K562 (cell line): ENCODE measurements at regions not wholly inside any gene's neighbourhood (a gene's known extent, or its start where the extent isn't known, plus 50 kb on each side); places are given as distances from the start of the nearest gene placed in this dataset.

Source experiments
- ATAC-seq: fragments of 200-7000 bp; cut with Tn5 transposase; 3 replicates; pipeline ENCODE4 v1.9.1; 2020; ENCODE audit warnings: moderate library complexity
- BruUV-seq: library from RNA; stranded (reverse); fragments of 400-500 nt; replicated peaks from 2 replicates; lab custom pipeline; 2021; lab: Mats Ljungman, UMichigan
- CTCF ChIA-PET: fragments of 300-600 bp; formaldehyde crosslinking; extraction: SDS; loops from one replicate; lab custom pipeline; 2021; ENCODE audit warnings: low intra/inter-chr PET ratio; lab: Yijun Ruan, JAX
- POLR2A ChIA-PET: fragments of 300-600, 350-650 bp; sonication (Branson Sonifier 250); formaldehyde crosslinking; extraction: SDS; loops from one replicate; lab custom pipeline; 2021; ENCODE audit warnings: antibody characterized with exemption, inconsistent platforms; lab: Yijun Ruan, JAX
- DNase-seq, 4 experiments: peaks; one replicate each; pipeline versions ENCODE4 v3.0.0 to v3.0.0-alpha.2; 2011 to 2018; ENCODE audit warnings: low spot score in 3 of 4, mixed read lengths in 3 of 4; ENCODE audit errors: extremely low read depth in 1 of 4
- FAIRE-seq: peaks from 2 replicates; lab custom pipeline; 2011; peaks lifted over from hg19 to GRCh38; lab: Jason Lieb, UNC
- H2AFZ ChIP-seq: 2 replicates; pipeline ENCODE4 v1.6.0; 2011; ENCODE audit warnings: low read depth, low read length, control low read depth, inconsistent platforms
- H3K27ac ChIP-seq: fragments of 200-600 bp; 3 replicates; pipeline ENCODE4 v1.8.0; 2011; ENCODE audit warnings: low read depth, mild to moderate bottlenecking, control low read depth, inconsistent platforms, low read length, moderate library complexity, mixed read lengths; ENCODE audit errors: extremely low read depth
- H3K27me3 ChIP-seq, 2 experiments: fragments of 300-600 bp in 1 of 2; 2 replicates in 1 of 2; 3 replicates in 1 of 2; pipeline versions ENCODE4 v1.6.0 to v1.8.0; 2011; ENCODE audit warnings: inconsistent platforms in 2 of 2, low read length in 2 of 2, mild to moderate bottlenecking in 1 of 2, mixed read lengths in 1 of 2, moderate library complexity in 1 of 2; ENCODE audit not compliant: control insufficient read depth in 2 of 2, insufficient read depth in 2 of 2
- H3K36me3 ChIP-seq: fragments of 300-600 bp; 3 replicates; pipeline ENCODE4 v1.8.0; 2011; ENCODE audit warnings: mild to moderate bottlenecking, low read length, inconsistent platforms; ENCODE audit not compliant: control insufficient read depth, insufficient read depth
- H3K4me1 ChIP-seq, 2 experiments: fragments of 200-600 bp in 1 of 2; replicated peaks in 1 of 2; 2 replicates in 1 of 2; 3 replicates in 1 of 2; pipeline versions ENCODE4 v1.5.1 to v1.8.0; 2011; ENCODE audit warnings: inconsistent platforms in 2 of 2, low read length in 2 of 2, mild to moderate bottlenecking in 1 of 2, mixed read lengths in 1 of 2, moderate library complexity in 1 of 2; ENCODE audit not compliant: control insufficient read depth in 2 of 2, insufficient read depth in 2 of 2
- H3K4me2 ChIP-seq: 2 replicates; pipeline ENCODE4 v1.6.1; 2011; ENCODE audit warnings: low read length, control low read depth, inconsistent platforms, mixed read lengths; ENCODE audit not compliant: insufficient read depth
- H3K4me3 ChIP-seq: fragments of 200-600 bp; sonication (generic), shearing (Covaris generic); 2 replicates; pipeline ENCODE4 v1.5.1; 2016; ENCODE audit warnings: control low read depth, inconsistent platforms
- H3K79me2 ChIP-seq: fragments of 200-600 bp; 3 replicates; pipeline ENCODE4 v1.8.0; 2011; ENCODE audit warnings: low read length, inconsistent platforms; ENCODE audit not compliant: control insufficient read depth, insufficient read depth
- H3K9ac ChIP-seq, 2 experiments: 2 replicates each; pipeline versions ENCODE4 v1.6.0 to v1.6.1; 2011; ENCODE audit warnings: low read depth in 2 of 2, low read length in 2 of 2, control low read depth in 1 of 2, inconsistent platforms in 1 of 2, mild to moderate bottlenecking in 1 of 2, mixed read lengths in 1 of 2; ENCODE audit not compliant: insufficient read depth in 1 of 2
- H3K9me1 ChIP-seq: one replicate; pipeline ENCODE4 v1.6.0; 2011; ENCODE audit warnings: inconsistent platforms, mild to moderate bottlenecking, low read length, moderate library complexity; ENCODE audit not compliant: control insufficient read depth, insufficient read depth
- H3K9me3 ChIP-seq: replicated peaks from 2 replicates; pipeline ENCODE4 v1.5.1; 2011; ENCODE audit warnings: low read depth, low read length, inconsistent platforms; ENCODE audit not compliant: control insufficient read depth, insufficient read depth
- H4K20me1 ChIP-seq: replicated peaks from 2 replicates; pipeline ENCODE4 v1.6.1; 2011; ENCODE audit warnings: low read length, inconsistent platforms, mixed read lengths; ENCODE audit not compliant: control insufficient read depth, insufficient read depth
- BACH1 ChIP-seq: fragments of 200-800 bp; sonication (Bioruptor generic); IDR thresholded peaks from 2 replicates; pipeline ENCODE4 v1.6.1; 2016; ENCODE audit warnings: missing genetic modification characterization, missing compliant biosample characterization
- CHD4 ChIP-seq: fragments of 200-600 bp; sonication (generic); IDR thresholded peaks from 3 replicates; pipeline ENCODE4 v1.6.1; 2012; ENCODE audit warnings: low read depth, mild to moderate bottlenecking, mixed read lengths, low read length, inconsistent platforms; ENCODE audit not compliant: insufficient read depth, insufficient replicate concordance, poor library complexity, severe bottlenecking
- GTF2E2 ChIP-seq: fragments of 200-800 bp; sonication (Bioruptor generic); IDR thresholded peaks from 2 replicates; pipeline ENCODE4 v1.6.1; 2016; ENCODE audit warnings: missing genetic modification characterization, missing compliant biosample characterization
- JUN ChIP-seq, 2 experiments: sonication (generic) in 1 of 2; formaldehyde crosslinking in 1 of 2; IDR thresholded peaks; 2 replicates each; pipeline versions ENCODE4 v1.6.1 to v1.8.0; 2012 to 2022; ENCODE audit warnings: borderline replicate concordance in 2 of 2, mild to moderate bottlenecking in 2 of 2, improper control_type of control experiment in 1 of 2, low read depth in 1 of 2, low read length in 1 of 2, missing genetic modification reagents in 1 of 2
- KDM1A ChIP-seq, 2 experiments: fragments of 450-650 bp; IDR thresholded peaks; 2 replicates each; pipeline ENCODE4 v1.6.1; 2016; ENCODE audit warnings: mild to moderate bottlenecking in 2 of 2
- L3MBTL2 ChIP-seq: fragments of 450-650 bp; IDR thresholded peaks from 2 replicates; pipeline ENCODE4 v1.6.1; 2016; ENCODE audit warnings: mild to moderate bottlenecking, moderate library complexity
- LCOR ChIP-seq: sonication (generic); formaldehyde crosslinking; IDR thresholded peaks from 2 replicates; pipeline ENCODE4 v1.8.0; 2022; ENCODE audit warnings: mild to moderate bottlenecking, missing genetic modification reagents
- MED1 ChIP-seq: sonication (generic); formaldehyde crosslinking; IDR thresholded peaks from 2 replicates; pipeline ENCODE4 v1.8.1; 2023; ENCODE audit warnings: missing genetic modification reagents, borderline replicate concordance
- MTF1 ChIP-seq: fragments of 250-450 bp; sonication (Bioruptor Pico); IDR thresholded peaks from 2 replicates; pipeline ENCODE4 v1.9.0; 2021; ENCODE audit warnings: moderate library complexity, mild to moderate bottlenecking, inconsistent platforms, borderline replicate concordance
- NUFIP1 ChIP-seq: fragments of 450-650 bp; IDR thresholded peaks from 2 replicates; pipeline ENCODE4 v1.6.1; 2018; ENCODE audit not compliant: partially characterized antibody
- OTX1 ChIP-seq: fragments of 450-650 bp; formaldehyde crosslinking; IDR thresholded peaks from 2 replicates; pipeline ENCODE4 v1.4.0; 2022; ENCODE audit warnings: mild to moderate bottlenecking
- POLR2G ChIP-seq: fragments of 200-400 bp; formaldehyde crosslinking; IDR thresholded peaks from 2 replicates; pipeline ENCODE4 v1.6.1; 2017; ENCODE audit warnings: low read depth, mild to moderate bottlenecking, antibody characterized with exemption, low read length, moderate library complexity
- RCOR1 ChIP-seq, 2 experiments: IDR thresholded peaks; 2 replicates each; pipeline ENCODE4 v1.6.1; 2012; ENCODE audit warnings: low read depth in 2 of 2, low read length in 2 of 2, borderline replicate concordance in 1 of 2, improper control_type of control experiment in 1 of 2
- RFX7 ChIP-seq: fragments of 250-450 bp; sonication (Bioruptor Pico); IDR thresholded peaks from 2 replicates; pipeline ENCODE4 v1.5.1; 2021; ENCODE audit warnings: mild to moderate bottlenecking
- TFAP4 ChIP-seq: sonication (generic); formaldehyde crosslinking; IDR thresholded peaks from 2 replicates; pipeline ENCODE4 v1.8.0; 2022; ENCODE audit warnings: missing genetic modification reagents, mild to moderate bottlenecking, moderate library complexity, borderline replicate concordance
- ZBTB1 ChIP-seq: sonication (generic); formaldehyde crosslinking; IDR thresholded peaks from 2 replicates; pipeline ENCODE4 v1.8.1; 2023; ENCODE audit warnings: missing genetic modification reagents, low read depth, mild to moderate bottlenecking, borderline replicate concordance
- ZFP91 ChIP-seq: sonication (generic); formaldehyde crosslinking; IDR thresholded peaks from 2 replicates; pipeline ENCODE4 v1.8.0; 2022; ENCODE audit warnings: mild to moderate bottlenecking, missing genetic modification reagents
- ZNF143 ChIP-seq: sonication (generic); formaldehyde crosslinking; IDR thresholded peaks from 2 replicates; pipeline ENCODE4 v1.9.0; 2022; ENCODE audit warnings: mild to moderate bottlenecking, missing genetic modification reagents
- ZNF224 ChIP-seq: sonication (generic); formaldehyde crosslinking; IDR thresholded peaks from 2 replicates; pipeline ENCODE4 v1.8.0; 2022; ENCODE audit warnings: mild to moderate bottlenecking, missing genetic modification reagents
- ZNF778 ChIP-seq: fragments of 450-650 bp; formaldehyde crosslinking; IDR thresholded peaks from 2 replicates; pipeline ENCODE4 v1.4.0; 2020; ENCODE audit warnings: mild to moderate bottlenecking, moderate library complexity
- ZNF780A ChIP-seq: fragments of 250-450 bp; sonication (Bioruptor Pico); IDR thresholded peaks from 2 replicates; pipeline ENCODE4 v1.5.0; 2021; ENCODE audit warnings: mild to moderate bottlenecking
- WGBS: fragments of 100-300 bp; shearing (Covaris generic); methylation state at CpG from one replicate; pipeline ENCODE4 v1.1.6; 2016; ENCODE audit warnings: low coverage, mixed read lengths; ENCODE audit not compliant: insufficient coverage; ENCODE audit errors: missing lambda C conversion rate; 5-methylcytosine and 5-hydroxymethylcytosine counted together
- in situ Hi-C: fragments of 300-500 bp; cut with MboI; formaldehyde crosslinking; loops from 4 replicates; pipeline ENCODE4 v1.15.0; 2018; ENCODE audit warnings: inconsistent platforms, mixed read lengths
- intact Hi-C: fragments of 100-400 bp; cut with micrococcal nuclease; formaldehyde crosslinking; loops from 2 replicates; pipeline ENCODE4 v1.14.2; 2022

GRCh38 chr3:194808640-194809097, 123.0 kb downstream of the FAM43A start (continued):
- TF ChIP-seq ZFP91 (CRISPR knock-in tag) (no peak), ZBTB1 (CRISPR knock-in tag) (no peak), NUFIP1 (no peak), LCOR (CRISPR knock-in tag) (no peak)
- TF ChIP-seq, all 486 proteins: peak for 0

- no peaks in the 10 kb centered on the region for H4K20me1 ChIP-seq
- ChIA-PET POLR2A (no interaction called here), CTCF (no interaction called here)
- no peak overlapping the region for H3K4me3 ChIP-seq
- no TSS peak for BruUV-seq
- no peaks in the 10 kb centered on the region for H3K9me1 ChIP-seq
- no peak overlapping the region for H3K4me2 ChIP-seq
- no peaks in the 10 kb centered on the region for H3K9me3 ChIP-seq
- no peak overlapping the region for H3K9ac ChIP-seq
- no peak for ATAC-seq
- no peak for TF ChIP-seq MED1
- TF ChIP-seq MTF1 (CRISPR knock-in tag), result no peak
- no peak for TF ChIP-seq OTX1 (CRISPR knock-in tag)
- TF ChIP-seq KDM1A (IDR thresholded peaks at IDR 0.05), result no peak
- no peak for TF ChIP-seq POLR2G
- no peak for TF ChIP-seq ZNF224 (CRISPR knock-in tag)
- no peak for TF ChIP-seq ZNF778 (CRISPR knock-in tag)
- TF ChIP-seq BACH1 (tag), result no peak
- TF ChIP-seq CHD4, result no peak
- TF ChIP-seq L3MBTL2, result no peak
- no peak for TF ChIP-seq RCOR1 (IDR thresholded peaks at IDR 0.05; ENCODE audit: borderline replicate concordance in 1 of 2, low read depth in 2 of 2, low read length in 2 of 2)
- TF ChIP-seq JUN (IDR thresholded peaks at IDR 0.05; ENCODE audit: borderline replicate concordance, low read depth, low read length), result no peak
- no peak for TF ChIP-seq JUN (CRISPR knock-in tag; IDR thresholded peaks at IDR 0.05; ENCODE audit: borderline replicate concordance)
- no peak for TF ChIP-seq RFX7 (CRISPR knock-in tag)
- no peak for TF ChIP-seq ZNF780A (CRISPR knock-in tag)
- no peak for TF ChIP-seq GTF2E2
- no peak for TF ChIP-seq ZNF143 (CRISPR knock-in tag)
- TF ChIP-seq TFAP4 (CRISPR knock-in tag), result no peak
- no peak for DNase-seq
- FAIRE-seq, result no peak
- H3K4me1 ChIP-seq, result no peaks in the 10 kb centered on the region
- intact Hi-C loops, result no loop called here
- WGBS, result 3% methylated on average over 6 of the region's 6 CpGs
- no peaks in the 10 kb centered on the region for H3K36me3 ChIP-seq
- no peak overlapping the region for H3K27ac ChIP-seq
- H2AFZ ChIP-seq, result no peak overlapping the region
- in situ Hi-C loops, result no loop called here
- peaks cover 16 to 53% of the 10 kb centered on the region in 2 experiments; a peak in 3 of 5 replicates for H3K27me3 ChIP-seq
- H3K79me2 ChIP-seq, result no peaks in the 10 kb centered on the region
Observed at GRCh38 chr3:194809382-194809781, 123.7 kb downstream of the FAM43A start.
